ENCODE measurements at regions not wholly inside any gene's neighbourhood (a gene's known extent, or its start where the extent isn't known, plus 50 kb on each side); places are given as distances from the start of the nearest gene placed in this dataset.

GRCh38 chr10:71072823-71073210 lies 139.6 kb upstream of the UNC5B start:
- DNase-seq: no peak

GRCh38 chr10:71073451-71074175 lies 138.8 kb upstream of the UNC5B start:
- DNase-seq: no peak

- no peak for DNase-seq
Observed at GRCh38 chr10:71074176-71074755, 138.1 kb upstream of the UNC5B start.

- DNase-seq: no peak
Observed at GRCh38 chr10:71075086-71075758, 137.1 kb upstream of the UNC5B start.

GRCh38 chr10:71075759-71076472 lies 136.5 kb upstream of the UNC5B start:
- DNase-seq: no peak

- peak; percentile 9 for DNase-seq
Observed at GRCh38 chr10:71076473-71077142, 135.8 kb upstream of the UNC5B start.

- no peak for DNase-seq
Observed at GRCh38 chr10:71077143-71077581, 135.2 kb upstream of the UNC5B start.

GRCh38 chr10:71077796-71078453 lies 134.4 kb upstream of the UNC5B start:
- no peak for DNase-seq

GRCh38 chr10:71078454-71079145 lies 133.8 kb upstream of the UNC5B start:
- DNase-seq: no peak

- DNase-seq: no peak
Observed at GRCh38 chr10:71079761-71080380, 132.5 kb upstream of the UNC5B start.

GRCh38 chr10:71080381-71081228 lies 131.8 kb upstream of the UNC5B start:
- DNase-seq: no peak

- DNase-seq: no peak
Observed at GRCh38 chr10:71081229-71081560, 131.2 kb upstream of the UNC5B start.

GRCh38 chr10:71081912-71082311 lies 130.5 kb upstream of the UNC5B start:
- DNase-seq: no peak

GRCh38 chr10:71082960-71083715 lies 129.2 kb upstream of the UNC5B start:
- no peak for DNase-seq

- no peak for DNase-seq
Observed at GRCh38 chr10:71083716-71083975, 128.7 kb upstream of the UNC5B start.

GRCh38 chr10:71084061-71084817 lies 128.1 kb upstream of the UNC5B start:
- no peak for DNase-seq

- no peak for DNase-seq
Observed at GRCh38 chr10:71084818-71085126, 127.6 kb upstream of the UNC5B start.

GRCh38 chr10:71085689-71086438 lies 126.5 kb upstream of the UNC5B start:
- no peak for DNase-seq

Measured in NCI-H1694 (cell line).